Transverse colon (tissue), 4 donors: ENCODE measurements at regions not wholly inside any gene's neighbourhood (a gene's known extent, or its start where the extent isn't known, plus 50 kb on each side); places are given as distances from the start of the nearest gene placed in this dataset.

Source experiments
- CTCF ChIP-seq, 5 experiments: fragments of 200-600 bp in 3 of 5; fragments of 450-650 bp in 2 of 5; sonication (generic) in 3 of 5; IDR thresholded peaks; 1 replicate in 2 of 5; 2 replicates in 3 of 5; pipeline ENCODE4 v1.5.1; 2016 to 2017; ENCODE audit warnings: antibody characterized with exemption in 5 of 5, inconsistent platforms in 3 of 5, mild to moderate bottlenecking in 2 of 5, moderate library complexity in 1 of 5
- POLR2A ChIP-seq: fragments of 450-650 bp; IDR thresholded peaks from one replicate; pipeline ENCODE4 v1.6.1; 2016; ENCODE audit warnings: antibody characterized with exemption, mild to moderate bottlenecking, moderate library complexity
- POLR2AphosphoS5 ChIP-seq, 3 donors: sonication (generic); formaldehyde crosslinking; IDR thresholded peaks; one replicate each; pipeline ENCODE4 v1.6.1; 2016; ENCODE audit warnings: antibody characterized with exemption in 3 of 3

- TF ChIP-seq POLR2A (no peak), CTCF (IDR thresholded peaks at IDR 0.05) (no peak), POLR2AphosphoS5 (IDR thresholded peaks at IDR 0.05) (no peak)
Observed at GRCh38 chr6:169164986-169165385, 88.7 kb downstream of the THBS2 start.
